ENCODE measurements at regions not wholly inside any gene's neighbourhood (a gene's known extent, or its start where the extent isn't known, plus 50 kb on each side); places are given as distances from the start of the nearest gene placed in this dataset.

- no peak for DNase-seq
Observed at GRCh38 chr3:115536171-115536570, 87.1 kb upstream of the GAP43 start.

- DNase-seq: no peak
Observed at GRCh38 chr3:115537669-115538068, 85.6 kb upstream of the GAP43 start.

- no peak for DNase-seq
Observed at GRCh38 chr3:115547207-115547606, 76.1 kb upstream of the GAP43 start.

- no peak for DNase-seq
Observed at GRCh38 chr3:115548611-115549010, 74.7 kb upstream of the GAP43 start.

- DNase-seq: no peak
Observed at GRCh38 chr3:115549071-115549470, 74.2 kb upstream of the GAP43 start.

- no peak for DNase-seq
Observed at GRCh38 chr3:115550285-115550761, 73.0 kb upstream of the GAP43 start.

- DNase-seq: no peak
Observed at GRCh38 chr3:115551016-115551415, 72.3 kb upstream of the GAP43 start.

GRCh38 chr3:115552007-115552406 is 71.3 kb upstream of the GAP43 start:
- no peak for DNase-seq

- DNase-seq: no peak
Observed at GRCh38 chr3:115553796-115554486, 69.4 kb upstream of the GAP43 start.

- DNase-seq: no peak
Observed at GRCh38 chr3:115554487-115554807, 68.9 kb upstream of the GAP43 start.

GRCh38 chr3:115562636-115563267 is 60.6 kb upstream of the GAP43 start:
- no peak for DNase-seq

GRCh38 chr3:115563984-115564383 is 59.3 kb upstream of the GAP43 start:
- DNase-seq: no peak

GRCh38 chr3:115571413-115571812 is 51.9 kb upstream of the GAP43 start:
- no peak for DNase-seq

Measured in activated CD4-positive, alpha-beta T cell treated with anti-CD3 and anti-CD28 coated beads, Interleukin-2, amount 50 U/mL, for 48 hours (primary cell).